NB4 (cell line): ENCODE measurements at regions not wholly inside any gene's neighbourhood (a gene's known extent, or its start where the extent isn't known, plus 50 kb on each side); places are given as distances from the start of the nearest gene placed in this dataset.

Experiments
- DNase-seq: peaks from one replicate; pipeline ENCODE4 v3.0.0; 2010; ENCODE audit warnings: low read depth
- H3K4me3 ChIP-seq: one replicate; pipeline ENCODE4 v1.5.1; 2011; ENCODE audit warnings: mild to moderate bottlenecking, low read depth, low read length, moderate library complexity
- CTCF ChIP-seq: IDR thresholded peaks from one replicate; pipeline ENCODE4 v1.5.1; 2012; ENCODE audit warnings: low read depth, low read length
- MAX ChIP-seq: IDR thresholded peaks from 2 replicates; pipeline ENCODE4 v1.6.1; 2011; ENCODE audit warnings: low read depth, low read length
- MYC ChIP-seq: IDR thresholded peaks from 2 replicates; pipeline ENCODE4 v1.6.1; 2011; ENCODE audit warnings: low read depth, low read length
- POLR2A ChIP-seq: IDR thresholded peaks from 2 replicates; pipeline ENCODE4 v1.6.1; 2011; ENCODE audit warnings: mild to moderate bottlenecking; ENCODE audit not compliant: insufficient read length; ENCODE audit errors: extremely low read depth

GRCh38 chr5:18984559-18985080 is 1003.4 kb downstream of the CDH18 start:
- no peak for TF ChIP-seq CTCF
- no peak for TF ChIP-seq MAX
- TF ChIP-seq MYC, result no peak
- no peak for TF ChIP-seq POLR2A
- H3K4me3 ChIP-seq, result no peak overlapping the region
- DNase-seq, result no peak

GRCh38 chr5:18985171-18985758 is 1002.7 kb downstream of the CDH18 start:
- no peak overlapping the region for H3K4me3 ChIP-seq
- DNase-seq, result no peak
- no peak for TF ChIP-seq MYC
- no peak for TF ChIP-seq POLR2A
- TF ChIP-seq MAX, result no peak
- TF ChIP-seq CTCF, result no peak

- H3K4me3 ChIP-seq, result no peak overlapping the region
- TF ChIP-seq CTCF, result no peak
- no peak for TF ChIP-seq MAX
- no peak for TF ChIP-seq MYC
- no peak for TF ChIP-seq POLR2A
- DNase-seq, result no peak
These were observed 1000.9 kb downstream of the CDH18 start for GRCh38 chr5:18987101-18987500.

- no peak for TF ChIP-seq CTCF
- TF ChIP-seq MYC, result no peak
- no peak for TF ChIP-seq POLR2A
- no peak for TF ChIP-seq MAX
- H3K4me3 ChIP-seq, result no peak overlapping the region
These were observed 997.1 kb downstream of the CDH18 start for GRCh38 chr5:18990852-18991251.

GRCh38 chr5:18992264-18992663 is 995.7 kb downstream of the CDH18 start:
- H3K4me3 ChIP-seq, result no peak overlapping the region
- TF ChIP-seq MYC (no peak), MAX (no peak), CTCF (no peak), POLR2A (no peak)
- DNase-seq, result no peak

More at GRCh38 chr5:18990852-18991251, 997.1 kb downstream of the CDH18 start:
- DNase-seq, result no peak

- TF ChIP-seq MYC, result no peak
- no peak for TF ChIP-seq POLR2A
- TF ChIP-seq MAX, result no peak
- no peak for TF ChIP-seq CTCF
- no peak for DNase-seq
These were observed 988.5 kb downstream of the CDH18 start for GRCh38 chr5:18999478-18999877.

More at GRCh38 chr5:18999478-18999877, 988.5 kb downstream of the CDH18 start:
- H3K4me3 ChIP-seq, result no peak overlapping the region
